ENCODE measurements at regions not wholly inside any gene's neighbourhood (a gene's known extent, or its start where the extent isn't known, plus 50 kb on each side); places are given as distances from the start of the nearest gene placed in this dataset.
"Not testable (repeated sequence)": the region's sequence is repeated elsewhere in the genome, so short reads cannot be mapped to it uniquely, and the experiment has no call there.

DNA sequence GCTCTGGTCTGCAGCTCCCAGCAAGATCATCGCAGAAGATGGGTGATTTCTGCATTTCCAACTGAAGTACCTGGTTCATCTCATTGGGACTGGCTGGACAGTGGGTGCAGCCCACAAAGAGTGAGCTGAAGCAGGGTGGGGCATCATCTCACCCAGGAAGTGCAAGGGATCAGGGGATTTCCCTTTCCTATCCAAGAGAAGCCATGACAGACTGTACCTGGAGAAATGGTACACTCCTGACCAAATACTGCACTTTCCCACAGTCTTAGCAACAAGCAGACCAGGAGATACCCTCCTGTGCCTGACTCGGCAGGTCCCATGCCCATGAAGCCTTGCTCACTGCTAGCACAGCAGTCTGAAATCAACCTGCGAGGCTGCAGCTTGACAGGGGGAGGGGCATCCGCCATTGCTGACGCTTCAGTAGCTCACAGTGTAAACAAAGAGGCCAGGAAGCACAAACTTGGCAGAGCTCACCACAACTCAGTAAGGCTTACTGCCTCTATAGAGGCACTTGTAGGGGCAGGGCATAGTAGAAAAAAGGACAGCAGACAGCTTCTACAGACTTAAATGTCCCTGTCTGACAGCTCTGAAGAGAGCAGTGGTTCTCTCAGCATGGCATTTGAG, 60.5 kb downstream of the AREG start:
- not testable (repeated sequence) for DNase-seq

GRCh38 chr4:74509363-74509762, 64.4 kb downstream of the AREG start:
- DNase-seq: not testable (repeated sequence)

GRCh38 chr4:74516303-74516702, 71.4 kb downstream of the AREG start:
- DNase-seq: no peak

DNA sequence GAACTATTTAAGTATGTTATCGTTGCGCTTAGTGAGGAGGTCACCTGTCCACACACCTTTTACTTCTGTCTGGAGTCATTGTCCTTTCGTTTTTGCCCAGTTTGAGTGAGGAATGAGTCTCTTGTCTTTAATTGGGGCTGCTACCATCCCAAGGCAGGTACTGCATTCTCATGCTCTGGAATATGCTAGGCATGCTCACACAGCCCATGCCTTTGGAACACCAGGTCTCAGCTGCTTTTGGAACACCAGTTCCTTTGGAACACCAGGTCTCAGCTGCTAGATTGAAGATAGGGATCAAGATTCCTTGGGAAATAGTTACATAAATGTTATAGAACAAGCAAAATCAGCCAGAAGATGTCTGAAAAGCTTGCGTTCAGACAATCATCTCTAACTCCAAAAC, 73.1 kb downstream of the AREG start:
- DNase-seq: no peak

GRCh38 chr4:74522251-74522991, 77.5 kb downstream of the AREG start:
- no peak for DNase-seq

DNA sequence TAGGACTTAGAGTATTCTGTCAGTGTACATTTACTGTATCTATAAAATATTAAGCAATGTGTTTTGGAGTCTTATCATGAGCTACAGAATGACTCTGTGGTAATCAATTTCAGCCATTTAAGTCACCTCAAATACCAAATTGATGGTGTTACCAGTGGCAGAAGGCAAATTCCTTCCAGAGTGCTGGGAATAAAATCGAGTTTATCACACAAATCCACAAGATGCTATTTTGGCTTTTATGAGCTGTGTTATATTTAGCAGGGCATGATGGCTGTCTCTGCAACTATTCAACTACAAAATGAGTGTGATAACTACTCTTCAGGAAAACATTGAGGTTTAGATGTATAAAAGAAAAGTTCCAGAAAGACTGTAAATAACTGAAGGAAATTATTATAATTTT, 78.2 kb downstream of the AREG start:
- no peak for DNase-seq

GRCh38 chr4:74524985-74525384, 80.0 kb downstream of the AREG start:
- no peak for DNase-seq

GRCh38 chr4:74527049-74527448, 82.1 kb downstream of the AREG start:
- no peak for DNase-seq

GRCh38 chr4:74528178-74528577, 83.2 kb downstream of the AREG start:
- no peak for DNase-seq

DNA sequence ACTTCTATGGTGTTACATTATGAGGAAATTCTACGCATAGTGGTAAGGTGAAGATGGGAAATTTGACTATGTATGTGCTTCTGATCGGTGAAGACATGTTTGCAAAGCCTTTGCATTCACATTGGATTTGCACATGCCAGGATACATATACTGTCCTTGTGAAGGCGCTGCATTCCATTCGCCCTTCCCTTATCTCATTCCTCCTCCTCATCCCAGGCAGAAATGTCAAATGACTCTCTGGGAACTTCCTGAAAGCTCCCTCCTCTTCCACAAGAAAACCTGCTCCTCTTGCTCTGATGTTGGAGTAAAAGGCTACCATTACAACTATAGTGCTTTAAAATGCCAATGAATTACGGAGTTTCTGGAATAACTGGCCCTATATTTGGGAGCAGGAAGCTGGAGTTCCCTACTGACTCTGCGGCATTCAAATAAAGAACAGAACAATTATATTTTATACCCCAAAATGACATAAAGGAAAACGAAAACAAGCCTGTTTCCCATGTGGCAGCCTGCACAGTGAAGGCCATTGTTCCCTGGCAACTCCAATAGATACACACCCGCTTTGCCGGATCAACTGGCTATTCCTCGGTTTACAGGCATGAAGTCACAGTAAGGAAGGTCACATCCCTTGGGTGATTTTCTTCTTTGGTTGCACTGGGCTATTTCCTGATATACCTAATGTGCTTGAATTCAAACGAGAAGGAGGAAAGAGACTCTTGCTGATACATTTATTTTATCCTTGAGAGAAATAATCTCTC, 84.5 kb downstream of the AREG start:
- no peak for DNase-seq

DNA sequence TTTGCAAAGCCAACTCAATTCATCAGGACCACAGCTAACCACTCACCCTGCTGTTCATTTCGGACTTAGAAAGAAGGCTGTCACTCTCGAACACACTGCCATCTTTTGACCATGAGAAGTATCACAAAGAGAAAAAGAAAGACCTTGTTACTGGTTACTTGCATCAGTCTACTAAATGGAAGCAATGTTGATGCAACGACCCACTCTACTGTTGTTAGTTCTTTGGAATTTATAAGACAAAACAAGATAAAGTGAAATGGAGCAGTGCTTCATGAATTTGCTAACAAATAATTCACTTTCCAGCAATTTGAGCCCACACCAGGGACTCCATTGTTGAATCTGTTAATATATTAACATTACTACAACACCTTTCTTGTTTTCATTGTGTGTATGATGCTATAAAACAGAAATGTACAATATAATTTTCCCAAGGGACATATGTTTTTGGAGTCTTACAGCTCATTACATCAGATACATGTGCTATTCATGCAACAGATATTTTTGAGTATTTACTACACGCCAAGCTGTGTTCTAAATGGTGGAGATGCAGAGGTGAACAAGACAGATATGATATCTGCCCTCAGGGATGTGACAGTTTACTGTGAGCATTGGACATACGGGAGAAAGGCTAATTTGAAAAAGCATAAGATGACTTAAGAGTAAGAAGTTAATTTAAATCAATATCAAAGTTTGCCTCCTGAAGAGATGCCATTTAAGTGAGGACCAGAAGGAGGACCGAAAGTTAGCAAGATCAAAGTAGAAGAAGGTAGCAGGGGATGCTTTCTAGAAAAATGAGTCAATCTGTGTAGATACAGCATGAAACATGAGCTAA, 87.2 kb downstream of the AREG start:
- peak; percentile 1 for DNase-seq

- DNase-seq: no peak
These were observed 89.2 kb downstream of the AREG start for GRCh38 chr4:74534121-74534520.

DNA sequence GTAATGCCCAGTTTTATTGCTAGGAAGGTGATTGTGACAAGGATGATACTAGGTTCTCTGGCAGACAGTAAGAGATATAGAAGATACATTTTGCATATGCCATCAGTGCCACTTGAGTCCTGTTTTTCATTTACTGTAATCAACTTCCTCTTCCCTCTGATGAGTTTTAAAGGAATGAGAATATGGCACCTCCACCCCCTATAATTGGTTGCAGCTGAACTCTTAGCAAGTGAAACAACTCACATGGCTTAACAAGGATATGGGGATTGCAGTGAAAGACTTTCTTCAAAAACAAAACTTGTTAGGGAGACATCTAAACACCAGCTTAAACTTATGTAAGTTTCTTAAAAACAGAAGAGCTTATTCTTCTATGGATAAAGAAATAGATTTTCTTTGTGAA, 90.0 kb downstream of the AREG start:
- DNase-seq: no peak

- no peak for DNase-seq
These were observed 90.6 kb downstream of the AREG start for GRCh38 chr4:74535512-74535911.

DNA sequence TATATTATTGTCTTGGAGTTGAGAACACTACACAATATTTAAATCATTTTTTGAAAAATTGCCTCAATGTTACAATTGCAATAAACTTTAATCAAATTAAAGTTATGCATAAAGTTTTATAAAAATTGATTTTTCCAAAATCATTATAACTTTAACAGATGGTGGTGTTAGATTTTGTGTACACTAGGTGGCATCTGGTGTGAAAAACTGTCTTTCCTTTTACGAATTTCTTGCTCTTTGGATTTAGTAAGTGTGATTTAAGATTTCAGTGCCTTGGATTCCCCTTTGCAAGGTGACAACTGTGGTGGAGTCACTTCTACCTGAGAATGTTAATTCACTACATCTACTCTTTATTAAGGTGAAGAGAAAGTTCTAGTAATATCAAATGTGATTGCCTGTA, 91.6 kb downstream of the AREG start:
- no peak for DNase-seq

GRCh38 chr4:74537459-74537858, 92.5 kb downstream of the AREG start:
- no peak for DNase-seq

DNA sequence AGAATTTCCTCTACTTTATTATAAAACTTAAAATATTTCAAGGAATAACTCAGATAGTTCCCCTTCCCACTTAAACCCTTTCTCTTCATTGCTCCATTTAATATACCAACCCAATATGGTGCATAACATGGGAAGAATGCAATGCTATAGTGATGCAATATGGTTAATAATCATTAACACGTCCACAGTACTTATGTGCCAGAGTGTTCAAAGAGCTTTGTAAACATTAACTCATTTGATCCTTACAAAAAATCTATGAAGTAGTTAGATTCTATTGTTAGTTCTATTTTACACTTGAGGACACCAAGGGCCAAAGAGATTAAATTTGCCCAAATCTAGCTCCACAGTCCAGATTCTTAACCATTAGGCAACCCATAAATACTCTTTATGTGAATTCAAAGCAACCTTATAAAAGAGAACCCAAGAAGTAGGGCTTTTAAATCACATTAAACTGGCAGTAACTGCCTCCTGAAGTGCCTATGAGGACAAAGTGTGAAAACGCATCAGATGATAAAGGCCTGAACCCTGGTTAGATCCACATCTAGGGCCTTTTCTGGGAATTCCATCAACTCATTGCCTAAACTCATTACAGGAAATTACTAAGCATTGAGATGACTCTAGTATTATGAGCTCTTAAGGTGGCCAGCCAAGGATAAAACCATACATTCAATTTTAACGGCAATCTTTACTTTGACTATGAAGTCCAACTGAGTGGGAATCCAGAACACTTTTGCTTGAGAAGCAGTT, 94.3 kb downstream of the AREG start:
- DNase-seq: no peak

- DNase-seq: no peak
These were observed 95.3 kb downstream of the AREG start for GRCh38 chr4:74540193-74540592.

DNA sequence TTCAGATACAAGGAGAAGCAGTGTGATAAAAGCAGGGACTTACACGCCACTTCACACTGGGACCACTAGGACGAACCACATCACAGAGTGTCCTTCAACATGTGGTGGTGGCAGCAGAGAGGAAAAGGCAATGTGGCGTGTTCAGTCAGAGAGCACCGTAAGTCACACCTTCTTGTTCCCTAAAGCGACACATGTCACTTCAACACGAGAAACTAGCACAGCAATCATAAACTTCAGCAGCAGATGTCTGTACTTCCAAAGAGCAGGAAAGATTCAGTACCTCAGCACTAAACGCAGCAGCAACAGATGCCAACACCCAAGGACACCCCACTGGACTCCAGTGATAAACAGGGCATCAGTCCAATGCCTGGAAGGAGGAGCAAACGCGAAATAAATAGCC, 96.7 kb downstream of the AREG start:
- DNase-seq: no peak

DNA sequence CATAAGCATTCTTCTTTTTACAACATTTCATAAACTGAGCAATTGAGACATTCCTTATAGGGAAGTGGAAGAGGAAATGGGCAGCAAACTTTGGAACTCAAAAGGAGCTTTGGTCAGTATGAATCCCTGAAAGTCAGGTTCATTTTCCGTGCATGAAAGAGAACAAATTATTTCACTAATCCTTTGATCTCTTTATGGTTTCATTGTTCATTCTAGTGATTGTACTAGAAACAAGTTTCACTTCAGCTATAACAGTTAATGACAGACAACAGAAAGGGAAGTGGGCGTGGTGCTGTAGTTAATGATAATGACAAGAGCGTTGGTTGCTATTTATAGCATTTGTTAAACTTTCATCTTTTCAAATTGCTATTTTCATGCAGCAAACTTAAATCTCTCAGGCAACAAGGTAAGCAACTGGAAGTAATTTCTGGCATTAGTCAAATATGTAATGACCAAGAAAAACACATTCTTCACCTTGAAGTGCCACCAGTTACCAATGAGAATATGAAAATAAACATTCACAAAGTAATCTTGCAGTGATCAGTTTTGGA, 98.4 kb downstream of the AREG start:
- DNase-seq: no peak

- no peak for DNase-seq
These were observed 99.0 kb downstream of the AREG start for GRCh38 chr4:74543983-74544382.
